ENCODE measurements at regions not wholly inside any gene's neighbourhood (a gene's known extent, or its start where the extent isn't known, plus 50 kb on each side); places are given as distances from the start of the nearest gene placed in this dataset.

- in situ Hi-C loops (cut with MboI; ENCODE audit: low pct_unique_long_range_greater_than_20kb in 2 of 9, low sequenced_read_pairs in 9 of 9, unreplicated experiment in 9 of 9), result no loop called here
- 53 to 100% (median 75%) methylated on average over 1 to 7 of the region's 7 CpGs; no CpG with 5 or more reads in 1 of the 10 experiments for WGBS, 10 experiments
- peaks cover 0 to 3% of the 10 kb centered on the region in 2 donors for H3K4me1 ChIP-seq (replicated peaks in 1 of 2)
- H3K4me3 ChIP-seq, result no peak overlapping the region
- no peak for ATAC-seq (replicated peaks in 6 of 8)
- no peak overlapping the region for H3K27ac ChIP-seq
Observed at GRCh38 chr5:123269851-123270250, 153.4 kb downstream of the CEP120 start.

GRCh38 chr5:123269436-123269835 is 153.8 kb downstream of the CEP120 start:
- in situ Hi-C loops (cut with MboI; ENCODE audit: low pct_unique_long_range_greater_than_20kb in 2 of 9, low sequenced_read_pairs in 9 of 9, unreplicated experiment in 9 of 9), result no loop called here
- WGBS, 10 experiments, result 50 to 100% (median 93%) methylated on average over 2 to 4 of the region's 4 CpGs
- Histone ChIP-seq H3K27ac (no peak overlapping the region), H3K4me1 (replicated peaks in 1 of 2) (peaks cover 0 to 5% of the 10 kb centered on the region in 2 donors), H3K4me3 (no peak overlapping the region)
- ATAC-seq (replicated peaks in 6 of 8), result no peak

GRCh38 chr5:123266365-123266764 is 156.8 kb downstream of the CEP120 start:
- Histone ChIP-seq H3K4me3 (no peak overlapping the region), H3K4me1 (replicated peaks in 1 of 2) (peaks cover 0 to 21% of the 10 kb centered on the region in 2 donors), H3K27ac (no peak overlapping the region)
- no peak for ATAC-seq (replicated peaks in 6 of 8)
- in situ Hi-C loops (cut with MboI; ENCODE audit: low pct_unique_long_range_greater_than_20kb in 2 of 9, low sequenced_read_pairs in 9 of 9, unreplicated experiment in 9 of 9), result no loop called here

- no peak for ATAC-seq (replicated peaks in 6 of 8)
- Histone ChIP-seq H3K27ac (no peak overlapping the region), H3K4me1 (replicated peaks in 1 of 2) (peaks cover 0 to 21% of the 10 kb centered on the region in 2 donors), H3K4me3 (no peak overlapping the region)
- WGBS, 10 experiments, result 63 to 100% (median 89%) methylated on average over 1 to 2 of the region's 2 CpGs; no CpG with 5 or more reads in 1 of the 10 experiments
- in situ Hi-C loops (cut with MboI; ENCODE audit: low pct_unique_long_range_greater_than_20kb in 2 of 9, low sequenced_read_pairs in 9 of 9, unreplicated experiment in 9 of 9), result no loop called here
Observed at GRCh38 chr5:123265551-123265950, 157.7 kb downstream of the CEP120 start.

GRCh38 chr5:123264394-123264793 is 158.8 kb downstream of the CEP120 start:
- peaks cover 0 to 21% of the 10 kb centered on the region in 2 donors for H3K4me1 ChIP-seq (replicated peaks in 1 of 2)
- H3K27ac ChIP-seq, result no peak overlapping the region
- WGBS, 10 experiments, result 13 to 100% (median 69%) methylated on average over 1 to 2 of the region's 2 CpGs
- in situ Hi-C loops (cut with MboI; ENCODE audit: low pct_unique_long_range_greater_than_20kb in 2 of 9, low sequenced_read_pairs in 9 of 9, unreplicated experiment in 9 of 9), result no loop called here
- no peak overlapping the region for H3K4me3 ChIP-seq
- peak in 3 of 8 experiments; percentile 38 to 64 (median 47) for ATAC-seq (replicated peaks in 6 of 8)

- H3K27ac ChIP-seq, result no peak overlapping the region
- ATAC-seq (replicated peaks in 6 of 8), result peak in 4 of 8 experiments; percentile 33 to 51 (median 46)
- WGBS, 10 experiments, result 60 to 100% (median 94%) methylated on average over 1 to 2 of the region's 2 CpGs; no CpG with 5 or more reads in 1 of the 10 experiments
Observed at GRCh38 chr5:123263859-123264258, 159.3 kb downstream of the CEP120 start.

GRCh38 chr5:123262216-123262823 is 160.9 kb downstream of the CEP120 start:
- Histone ChIP-seq H3K27ac (no peak overlapping the region), H3K4me1 (replicated peaks in 1 of 2) (peaks cover 0 to 21% of the 10 kb centered on the region in 2 donors), H3K4me3 (no peak overlapping the region)
- 0 to 98% (median 76%) methylated on average over 1 to 6 of the region's 7 CpGs for WGBS, 10 experiments
- in situ Hi-C loops (cut with MboI; ENCODE audit: low pct_unique_long_range_greater_than_20kb in 2 of 9, low sequenced_read_pairs in 9 of 9, unreplicated experiment in 9 of 9), result no loop called here
- peak in 2 of 8 experiments; percentile 23 to 32 for ATAC-seq (replicated peaks in 6 of 8)

More at GRCh38 chr5:123263859-123264258, 159.3 kb downstream of the CEP120 start:
- H3K4me3 ChIP-seq, result no peak overlapping the region
- peaks cover 0 to 21% of the 10 kb centered on the region in 2 donors for H3K4me1 ChIP-seq (replicated peaks in 1 of 2)
- in situ Hi-C loops (cut with MboI; ENCODE audit: low pct_unique_long_range_greater_than_20kb in 2 of 9, low sequenced_read_pairs in 9 of 9, unreplicated experiment in 9 of 9), result no loop called here

- H3K4me1 ChIP-seq (replicated peaks in 1 of 2), result peaks cover 0 to 21% of the 10 kb centered on the region in 2 donors
- no peak overlapping the region for H3K4me3 ChIP-seq
- peak in 4 of 8 experiments; percentile 29 to 61 (median 43) for ATAC-seq (replicated peaks in 6 of 8)
- no peak overlapping the region for H3K27ac ChIP-seq
- in situ Hi-C loops (cut with MboI; ENCODE audit: low pct_unique_long_range_greater_than_20kb in 2 of 9, low sequenced_read_pairs in 9 of 9, unreplicated experiment in 9 of 9), result no loop called here
- WGBS, 10 experiments, result 11 to 100% (median 78%) methylated on average over 1 of the region's 1 CpG; no CpG with 5 or more reads in 4 of the 10 experiments
Observed at GRCh38 chr5:123261752-123262151, 161.5 kb downstream of the CEP120 start.

- Histone ChIP-seq H3K4me3 (no peak overlapping the region), H3K4me1 (replicated peaks in 1 of 2) (no peaks in the 10 kb centered on the region), H3K27ac (no peak overlapping the region)
- WGBS, 10 experiments, result 0 to 75% (median 64%) methylated on average over 1 to 2 of the region's 2 CpGs; no CpG with 5 or more reads in 1 of the 10 experiments
- in situ Hi-C loops (cut with MboI; ENCODE audit: low pct_unique_long_range_greater_than_20kb in 2 of 9, low sequenced_read_pairs in 9 of 9, unreplicated experiment in 9 of 9), result no loop called here
- no peak for ATAC-seq (replicated peaks in 6 of 8)
Observed at GRCh38 chr5:123249446-123249845, 160.4 kb downstream of the PRDM6 start.

- 0 to 91% (median 71%) methylated on average over 1 of the region's 1 CpG; no CpG with 5 or more reads in 1 of the 10 experiments for WGBS, 10 experiments
- H3K27ac ChIP-seq, result no peak overlapping the region
- H3K4me1 ChIP-seq (replicated peaks in 1 of 2), result no peaks in the 10 kb centered on the region
- no peak for ATAC-seq (replicated peaks in 6 of 8)
- no peak overlapping the region for H3K4me3 ChIP-seq
- in situ Hi-C loops (cut with MboI; ENCODE audit: low pct_unique_long_range_greater_than_20kb in 2 of 9, low sequenced_read_pairs in 9 of 9, unreplicated experiment in 9 of 9), result no loop called here
Observed at GRCh38 chr5:123245689-123246088, 156.6 kb downstream of the PRDM6 start.

- in situ Hi-C loops (cut with MboI; ENCODE audit: low pct_unique_long_range_greater_than_20kb in 2 of 9, low sequenced_read_pairs in 9 of 9, unreplicated experiment in 9 of 9), result no loop called here
- Histone ChIP-seq H3K27ac (no peak overlapping the region), H3K4me3 (no peak overlapping the region), H3K4me1 (replicated peaks in 1 of 2) (no peaks in the 10 kb centered on the region)
- 0 to 100% (median 72%) methylated on average over 1 to 2 of the region's 2 CpGs for WGBS, 10 experiments
- no peak for ATAC-seq (replicated peaks in 6 of 8)
Observed at GRCh38 chr5:123244458-123244857, 155.4 kb downstream of the PRDM6 start.

All from motor neuron (in vitro differentiated cells).